H1 (cell line): ENCODE measurements at regions not wholly inside any gene's neighbourhood (a gene's known extent, or its start where the extent isn't known, plus 50 kb on each side); places are given as distances from the start of the nearest gene placed in this dataset.

Experiments used
- CBX8 ChIP-seq: fragments of 300-800, 300-1000 bp; sonication (generic); IDR thresholded peaks from 2 replicates; pipeline ENCODE4 v1.7.1; 2016; ENCODE audit warnings: low read depth, low read length, borderline replicate concordance
- EP300 ChIP-seq, 2 experiments: IDR thresholded peaks; 1 replicate in 1 of 2; 2 replicates in 1 of 2; pipeline ENCODE4 v1.6.1; 2011 to 2012; ENCODE audit warnings: low read depth in 2 of 2, low read length in 2 of 2, mild to moderate bottlenecking in 2 of 2, borderline replicate concordance in 1 of 2, inconsistent platforms in 1 of 2, moderate library complexity in 1 of 2
- EZH2 ChIP-seq: fragments of 200-600 bp; sonication (generic); IDR thresholded peaks from 2 replicates; pipeline ENCODE4 v1.7.1; 2012; ENCODE audit warnings: low read depth, mild to moderate bottlenecking, moderate library complexity, low read length, inconsistent platforms; ENCODE audit not compliant: severe bottlenecking
- HDAC2 ChIP-seq, 2 experiments: fragments of 300-600 bp in 1 of 2; sonication (generic) in 1 of 2; IDR thresholded peaks; 2 replicates each; pipeline ENCODE4 v1.6.1; 2011 to 2012; ENCODE audit warnings: low read depth in 2 of 2, low read length in 2 of 2, mild to moderate bottlenecking in 2 of 2, moderate library complexity in 2 of 2, borderline replicate concordance in 1 of 2, inconsistent platforms in 1 of 2
- JUN ChIP-seq: IDR thresholded peaks from 2 replicates; pipeline ENCODE4 v1.6.1; 2011; ENCODE audit warnings: low read depth, mild to moderate bottlenecking, improper control_type of control experiment, low read length
- MAFK ChIP-seq: IDR thresholded peaks from 2 replicates; pipeline ENCODE4 v1.6.1; 2012; ENCODE audit warnings: low read depth, mild to moderate bottlenecking, improper control_type of control experiment, low read length
- POLR2A ChIP-seq, 2 experiments: IDR thresholded peaks; 1 replicate in 1 of 2; 2 replicates in 1 of 2; pipeline ENCODE4 v1.6.1; 2011; ENCODE audit warnings: low read depth in 2 of 2, low read length in 2 of 2, mild to moderate bottlenecking in 2 of 2; ENCODE audit errors: control extremely low read depth in 1 of 2
- RFX5 ChIP-seq: IDR thresholded peaks from 2 replicates; pipeline ENCODE4 v1.6.1; 2011; ENCODE audit warnings: low read depth, low read length, improper control_type of control experiment, borderline replicate concordance
- RNF2 ChIP-seq: fragments of 200-900, 300-1000 bp; sonication (generic); IDR thresholded peaks from 2 replicates; pipeline ENCODE4 v1.7.1; 2016; ENCODE audit warnings: borderline replicate concordance, low read depth, mild to moderate bottlenecking, antibody characterized with exemption, low read length; ENCODE audit not compliant: poor library complexity, severe bottlenecking; ENCODE audit errors: missing control alignments
- SP1 ChIP-seq: IDR thresholded peaks from 2 replicates; pipeline ENCODE4 v1.6.1; 2011; ENCODE audit warnings: low read depth, low read length
- USF2 ChIP-seq: IDR thresholded peaks from 2 replicates; pipeline ENCODE4 v1.6.1; 2011; ENCODE audit warnings: low read length, improper control_type of control experiment
- TF ChIP-seq, protein P1 (sequence below), 3 experiments: IDR thresholded peaks; 1 replicate in 2 of 3; 2 replicates in 1 of 3; pipeline versions ENCODE4 v1.5.1 to v1.6.1; 2011; ENCODE audit warnings: low read length in 3 of 3, mild to moderate bottlenecking in 3 of 3, inconsistent platforms in 2 of 3, low read depth in 1 of 3, moderate library complexity in 1 of 3; ENCODE audit not compliant: insufficient read depth in 1 of 3; ENCODE audit errors: control extremely low read depth in 1 of 3

GRCh38 chr6:15063253-15063853 lies 182.5 kb upstream of the JARID2 start:
- TF ChIP-seq, protein P1, sequence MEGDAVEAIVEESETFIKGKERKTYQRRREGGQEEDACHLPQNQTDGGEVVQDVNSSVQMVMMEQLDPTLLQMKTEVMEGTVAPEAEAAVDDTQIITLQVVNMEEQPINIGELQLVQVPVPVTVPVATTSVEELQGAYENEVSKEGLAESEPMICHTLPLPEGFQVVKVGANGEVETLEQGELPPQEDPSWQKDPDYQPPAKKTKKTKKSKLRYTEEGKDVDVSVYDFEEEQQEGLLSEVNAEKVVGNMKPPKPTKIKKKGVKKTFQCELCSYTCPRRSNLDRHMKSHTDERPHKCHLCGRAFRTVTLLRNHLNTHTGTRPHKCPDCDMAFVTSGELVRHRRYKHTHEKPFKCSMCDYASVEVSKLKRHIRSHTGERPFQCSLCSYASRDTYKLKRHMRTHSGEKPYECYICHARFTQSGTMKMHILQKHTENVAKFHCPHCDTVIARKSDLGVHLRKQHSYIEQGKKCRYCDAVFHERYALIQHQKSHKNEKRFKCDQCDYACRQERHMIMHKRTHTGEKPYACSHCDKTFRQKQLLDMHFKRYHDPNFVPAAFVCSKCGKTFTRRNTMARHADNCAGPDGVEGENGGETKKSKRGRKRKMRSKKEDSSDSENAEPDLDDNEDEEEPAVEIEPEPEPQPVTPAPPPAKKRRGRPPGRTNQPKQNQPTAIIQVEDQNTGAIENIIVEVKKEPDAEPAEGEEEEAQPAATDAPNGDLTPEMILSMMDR (IDR thresholded peaks at IDR 0.05; ENCODE audit: control extremely low read depth in 1 of 3, insufficient read depth in 1 of 3, low read depth in 1 of 3, low read length in 3 of 3): no peak
- TF ChIP-seq EP300 (IDR thresholded peaks at IDR 0.05; ENCODE audit: borderline replicate concordance in 1 of 2, low read depth in 2 of 2, low read length in 2 of 2): no peak
- TF ChIP-seq HDAC2 (IDR thresholded peaks at IDR 0.05; ENCODE audit: borderline replicate concordance in 1 of 2, low read depth in 2 of 2, low read length in 2 of 2): no peak
- TF ChIP-seq JUN: no peak
- TF ChIP-seq POLR2A (IDR thresholded peaks at IDR 0.05; ENCODE audit: control extremely low read depth in 1 of 2, low read depth in 2 of 2, low read length in 2 of 2): no peak
- TF ChIP-seq EZH2: no peak
- no peak for TF ChIP-seq MAFK
- TF ChIP-seq SP1: no peak
- no peak for TF ChIP-seq CBX8
- TF ChIP-seq RFX5: no peak
- no peak for TF ChIP-seq USF2
- no peak for TF ChIP-seq RNF2
